CD14-positive monocyte (primary cell): ENCODE measurements at regions not wholly inside any gene's neighbourhood (a gene's known extent, or its start where the extent isn't known, plus 50 kb on each side); places are given as distances from the start of the nearest gene placed in this dataset.

ENCODE experiments used
- DNase-seq, 3 donors: peaks; one replicate each; pipeline ENCODE4 v3.0.0-alpha.2; 2011 to 2022
- H2AFZ ChIP-seq: 2 replicates; pipeline ENCODE4 v1.6.0; 2012; ENCODE audit warnings: mild to moderate bottlenecking, low read depth, low read length, inconsistent platforms; ENCODE audit not compliant: insufficient read depth, poor library complexity, severe bottlenecking
- H3K27ac ChIP-seq, 2 donors: 1 replicate in 1 of 2; 2 replicates in 1 of 2; pipeline ENCODE4 v1.5.1; 2012 to 2013; ENCODE audit warnings: low read length in 2 of 2, control low read depth in 1 of 2, inconsistent platforms in 1 of 2, low read depth in 1 of 2, mild to moderate bottlenecking in 1 of 2
- H3K27me3 ChIP-seq, 2 donors: one replicate each; pipeline versions ENCODE4 v1.6.0 to v1.6.1; 2011 to 2013; ENCODE audit warnings: low read length in 2 of 2; ENCODE audit not compliant: control insufficient read depth in 2 of 2, insufficient read depth in 2 of 2
- H3K36me3 ChIP-seq, 2 donors: replicated peaks in 1 of 2; 1 replicate in 1 of 2; 2 replicates in 1 of 2; pipeline versions ENCODE4 v1.5.1 to v1.6.1; 2012 to 2013; ENCODE audit warnings: low read length in 2 of 2, control low read depth in 1 of 2, inconsistent platforms in 1 of 2, mild to moderate bottlenecking in 1 of 2; ENCODE audit not compliant: insufficient read depth in 2 of 2, control insufficient read depth in 1 of 2
- H3K4me1 ChIP-seq, 2 donors: 1 replicate in 1 of 2; 2 replicates in 1 of 2; pipeline versions ENCODE4 v1.5.1 to v1.6.1; 2012 to 2013; ENCODE audit warnings: low read length in 2 of 2, control low read depth in 1 of 2, inconsistent platforms in 1 of 2, mild to moderate bottlenecking in 1 of 2, moderate library complexity in 1 of 2; ENCODE audit not compliant: insufficient read depth in 2 of 2, control insufficient read depth in 1 of 2
- H3K4me2 ChIP-seq: replicated peaks from 2 replicates; pipeline ENCODE3; 2012; ENCODE audit warnings: low read length, moderate library complexity, mild to moderate bottlenecking; ENCODE audit not compliant: poor library complexity, severe bottlenecking; ENCODE audit errors: extremely low read depth
- H3K4me3 ChIP-seq, 3 experiments: fragments of 200-600 bp in 1 of 3; sonication (generic) in 1 of 3; replicated peaks in 1 of 3; 1 replicate in 2 of 3; 2 replicates in 1 of 3; pipeline ENCODE4 v1.5.1; 2011 to 2013; ENCODE audit warnings: low read length in 3 of 3, mild to moderate bottlenecking in 3 of 3, control low read depth in 2 of 3, low read depth in 2 of 3, inconsistent platforms in 1 of 3, moderate library complexity in 1 of 3
- H3K79me2 ChIP-seq: 2 replicates; pipeline ENCODE4 v1.6.0; 2012; ENCODE audit warnings: mild to moderate bottlenecking, control low read depth, inconsistent platforms, low read length, moderate library complexity; ENCODE audit not compliant: insufficient read depth
- H3K9ac ChIP-seq: 2 replicates; pipeline ENCODE4 v1.6.0; 2017; ENCODE audit warnings: low read length, mild to moderate bottlenecking; ENCODE audit not compliant: insufficient read depth, poor library complexity, severe bottlenecking
- H3K9me3 ChIP-seq, 2 donors: replicated peaks in 1 of 2; 1 replicate in 1 of 2; 2 replicates in 1 of 2; pipeline versions ENCODE4 v1.5.1 to v1.6.1; 2012 to 2013; ENCODE audit warnings: low read length in 2 of 2, control low read depth in 1 of 2; ENCODE audit not compliant: control insufficient read depth in 1 of 2, insufficient read depth in 1 of 2
- H4K20me1 ChIP-seq: 2 replicates; pipeline ENCODE4 v1.6.0; 2012; ENCODE audit warnings: mild to moderate bottlenecking, low read length, control low read depth, moderate library complexity; ENCODE audit not compliant: insufficient read depth
- H3K27ac Mint-ChIP-seq, 7 donors: one replicate each; pipeline ENCODE4 v1.8.0; 2020; ENCODE audit warnings: mild to moderate bottlenecking in 7 of 7, mixed read lengths in 7 of 7, moderate library complexity in 6 of 7, inconsistent platforms in 2 of 7
- H3K27me3 Mint-ChIP-seq, 3 donors: one replicate each; pipeline ENCODE4 v1.8.0; 2021 to 2022; ENCODE audit warnings: low read depth in 3 of 3, mild to moderate bottlenecking in 3 of 3, mixed read lengths in 3 of 3, moderate library complexity in 3 of 3, inconsistent platforms in 1 of 3
- H3K36me3 Mint-ChIP-seq, 2 donors: one replicate each; pipeline ENCODE4 v1.8.0; 2020; ENCODE audit warnings: mixed read lengths in 2 of 2, inconsistent platforms in 1 of 2, mild to moderate bottlenecking in 1 of 2
- H3K4me1 Mint-ChIP-seq: one replicate; pipeline ENCODE4 v1.8.0; 2020; ENCODE audit warnings: mild to moderate bottlenecking, mixed read lengths
- H3K4me3 Mint-ChIP-seq, 2 donors: one replicate each; pipeline ENCODE4 v1.8.0; 2020; ENCODE audit warnings: mild to moderate bottlenecking in 2 of 2, mixed read lengths in 2 of 2, moderate library complexity in 1 of 2
- H3K9me3 Mint-ChIP-seq, 7 donors: one replicate each; pipeline ENCODE4 v1.8.0; 2020 to 2022; ENCODE audit warnings: mixed read lengths in 7 of 7, mild to moderate bottlenecking in 6 of 7, moderate library complexity in 6 of 7, inconsistent platforms in 2 of 7
- CTCF ChIP-seq: fragments of 200-600 bp; IDR thresholded peaks from one replicate; pipeline ENCODE4 v1.8.0; 2022; ENCODE audit warnings: antibody characterized with exemption, mild to moderate bottlenecking
- WGBS: methylation state at CpG from one replicate; pipeline ENCODE4 v1.1.5; 2013; ENCODE audit warnings: missing lambda C conversion rate; ENCODE audit not compliant: insufficient coverage; 5-methylcytosine and 5-hydroxymethylcytosine counted together
- intact Hi-C, 2 donors: fragments of 100-400 bp; cut with micrococcal nuclease; formaldehyde crosslinking; loops; one replicate each; pipeline versions ENCODE4 v1.15.0 to v1.15.1; 2023

DNA sequence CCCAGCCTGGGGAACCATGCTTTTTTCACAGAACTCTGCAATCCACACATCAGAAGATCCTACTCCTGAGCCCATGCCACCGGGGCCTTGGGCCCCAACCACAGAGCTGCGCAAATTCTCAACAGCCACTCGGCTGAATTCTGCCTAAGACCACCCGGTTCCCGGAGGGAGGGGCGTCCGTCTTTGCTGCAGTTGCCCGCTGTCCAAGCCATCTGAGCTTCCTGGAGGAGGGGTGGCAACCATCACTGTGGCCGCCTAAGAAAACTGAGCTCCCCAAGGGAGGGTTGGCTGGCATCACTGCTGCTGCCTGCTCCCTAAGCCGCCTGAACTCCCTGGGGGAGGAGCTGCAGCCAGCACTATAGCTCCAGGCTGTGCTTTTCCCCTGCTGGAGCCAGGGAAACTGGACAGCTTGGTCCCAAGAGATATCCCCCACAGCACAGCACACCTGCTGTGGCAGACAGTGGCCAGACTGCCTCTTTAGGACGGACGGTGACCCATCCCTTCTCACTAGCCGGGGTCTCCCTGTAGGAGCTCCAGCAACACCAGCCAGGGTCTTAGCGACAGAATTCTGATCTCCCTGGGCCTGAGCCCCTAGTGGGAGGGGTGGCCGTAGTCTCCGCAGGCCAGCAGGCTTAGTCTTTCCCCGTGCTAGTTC, 1411.6 kb upstream of the CDH2 start:
- no peaks in the 10 kb centered on the region for H4K20me1 ChIP-seq
- H3K9me3 ChIP-seq: peaks cover 21 to 22% of the 10 kb centered on the region in 2 donors
- no peak overlapping the region for H3K4me3 ChIP-seq
- H3K27me3 ChIP-seq: no peaks in the 10 kb centered on the region
- intact Hi-C loops: no loop called here
- no peak overlapping the region for H3K27ac Mint-ChIP-seq
- no peak overlapping the region for H3K9ac ChIP-seq
- peaks cover 5 to 23% (median 12%) of the 10 kb centered on the region in 7 donors for H3K9me3 Mint-ChIP-seq
- H3K4me1 ChIP-seq: no peaks in the 10 kb centered on the region
- H3K4me2 ChIP-seq: no peak overlapping the region
- H3K36me3 Mint-ChIP-seq: no peaks in the 10 kb centered on the region
- H3K4me3 Mint-ChIP-seq: no peak overlapping the region
- no peaks in the 10 kb centered on the region for H3K4me1 Mint-ChIP-seq
- H3K27me3 Mint-ChIP-seq: no peaks in the 10 kb centered on the region
- no peak overlapping the region for H3K27ac ChIP-seq
- no peaks in the 10 kb centered on the region for H3K79me2 ChIP-seq
- 99% methylated on average over 13 of the region's 17 CpGs for WGBS
- no peaks in the 10 kb centered on the region for H3K36me3 ChIP-seq
- H2AFZ ChIP-seq: no peak overlapping the region
- TF ChIP-seq CTCF: no peak
- DNase-seq: no peak

GRCh38 chr18:29586210-29586609, 1409.3 kb upstream of the CDH2 start:
- H3K4me1 Mint-ChIP-seq: no peaks in the 10 kb centered on the region
- H3K36me3 Mint-ChIP-seq: no peaks in the 10 kb centered on the region
- no peak overlapping the region for H3K27ac ChIP-seq
- no peak overlapping the region for H2AFZ ChIP-seq
- H3K4me1 ChIP-seq: no peaks in the 10 kb centered on the region
- H4K20me1 ChIP-seq: no peaks in the 10 kb centered on the region
- no peak overlapping the region for H3K27ac Mint-ChIP-seq
- no peak overlapping the region for H3K4me3 Mint-ChIP-seq
- no peaks in the 10 kb centered on the region for H3K36me3 ChIP-seq
- intact Hi-C loops: no loop called here
- H3K4me2 ChIP-seq: no peak overlapping the region
- TF ChIP-seq CTCF: no peak
- H3K27me3 ChIP-seq: no peaks in the 10 kb centered on the region
- H3K9ac ChIP-seq: no peak overlapping the region
- no peak overlapping the region for H3K4me3 ChIP-seq
- H3K9me3 Mint-ChIP-seq: peaks cover 5 to 24% (median 12%) of the 10 kb centered on the region in 7 donors
- no peak for DNase-seq
- no peaks in the 10 kb centered on the region for H3K27me3 Mint-ChIP-seq
- peaks cover 25 to 27% of the 10 kb centered on the region in 2 donors for H3K9me3 ChIP-seq
- WGBS: 87% methylated on average over 3 of the region's 3 CpGs
- H3K79me2 ChIP-seq: no peaks in the 10 kb centered on the region
